ENCODE measurements at regions not wholly inside any gene's neighbourhood (a gene's known extent, or its start where the extent isn't known, plus 50 kb on each side); places are given as distances from the start of the nearest gene placed in this dataset.

- no peak for TF ChIP-seq CTCF (IDR thresholded peaks at IDR 0.05; ENCODE audit: insufficient read depth, low read length)
- no peak for TF ChIP-seq POLR2AphosphoS5 (IDR thresholded peaks at IDR 0.05; ENCODE audit: low read depth)
- no peak for TF ChIP-seq GABPA (IDR thresholded peaks at IDR 0.05; ENCODE audit: low read depth)
- TF ChIP-seq, protein P1, sequence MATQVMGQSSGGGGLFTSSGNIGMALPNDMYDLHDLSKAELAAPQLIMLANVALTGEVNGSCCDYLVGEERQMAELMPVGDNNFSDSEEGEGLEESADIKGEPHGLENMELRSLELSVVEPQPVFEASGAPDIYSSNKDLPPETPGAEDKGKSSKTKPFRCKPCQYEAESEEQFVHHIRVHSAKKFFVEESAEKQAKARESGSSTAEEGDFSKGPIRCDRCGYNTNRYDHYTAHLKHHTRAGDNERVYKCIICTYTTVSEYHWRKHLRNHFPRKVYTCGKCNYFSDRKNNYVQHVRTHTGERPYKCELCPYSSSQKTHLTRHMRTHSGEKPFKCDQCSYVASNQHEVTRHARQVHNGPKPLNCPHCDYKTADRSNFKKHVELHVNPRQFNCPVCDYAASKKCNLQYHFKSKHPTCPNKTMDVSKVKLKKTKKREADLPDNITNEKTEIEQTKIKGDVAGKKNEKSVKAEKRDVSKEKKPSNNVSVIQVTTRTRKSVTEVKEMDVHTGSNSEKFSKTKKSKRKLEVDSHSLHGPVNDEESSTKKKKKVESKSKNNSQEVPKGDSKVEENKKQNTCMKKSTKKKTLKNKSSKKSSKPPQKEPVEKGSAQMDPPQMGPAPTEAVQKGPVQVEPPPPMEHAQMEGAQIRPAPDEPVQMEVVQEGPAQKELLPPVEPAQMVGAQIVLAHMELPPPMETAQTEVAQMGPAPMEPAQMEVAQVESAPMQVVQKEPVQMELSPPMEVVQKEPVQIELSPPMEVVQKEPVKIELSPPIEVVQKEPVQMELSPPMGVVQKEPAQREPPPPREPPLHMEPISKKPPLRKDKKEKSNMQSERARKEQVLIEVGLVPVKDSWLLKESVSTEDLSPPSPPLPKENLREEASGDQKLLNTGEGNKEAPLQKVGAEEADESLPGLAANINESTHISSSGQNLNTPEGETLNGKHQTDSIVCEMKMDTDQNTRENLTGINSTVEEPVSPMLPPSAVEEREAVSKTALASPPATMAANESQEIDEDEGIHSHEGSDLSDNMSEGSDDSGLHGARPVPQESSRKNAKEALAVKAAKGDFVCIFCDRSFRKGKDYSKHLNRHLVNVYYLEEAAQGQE (IDR thresholded peaks at IDR 0.05; ENCODE audit: insufficient replicate concordance, low read depth), result no peak
Measured at GRCh38 chr1:147099192-147099591, 73.1 kb downstream of the PRKAB2 start.
